ENCODE measurements at regions not wholly inside any gene's neighbourhood (a gene's known extent, or its start where the extent isn't known, plus 50 kb on each side); places are given as distances from the start of the nearest gene placed in this dataset.
"Not testable (repeated sequence)": the region's sequence is repeated elsewhere in the genome, so short reads cannot be mapped to it uniquely, and the experiment has no call there.

GRCh38 chr11:134862105-134862502, 450.1 kb upstream of the B3GAT1 start:
- no peak for DNase-seq

GRCh38 chr11:134861490-134862104, 449.6 kb upstream of the B3GAT1 start:
- no peak overlapping the region for H3K27ac Mint-ChIP-seq
- no peaks in the 10 kb centered on the region for H3K9me3 Mint-ChIP-seq
- no peaks in the 10 kb centered on the region for H3K36me3 Mint-ChIP-seq
- H3K4me3 Mint-ChIP-seq = no peak overlapping the region
- no peaks in the 10 kb centered on the region for H3K4me1 Mint-ChIP-seq
- no peak for ATAC-seq
- H3K27me3 Mint-ChIP-seq = peaks cover 3 to 17% (median 5%) of the 10 kb centered on the region in 5 donors
- DNase-seq = no peak
- POLR2A ChIA-PET = no interaction called here

More at GRCh38 chr11:134862105-134862502, 450.1 kb upstream of the B3GAT1 start:
- Mint-ChIP-seq H3K4me1 (no peaks in the 10 kb centered on the region), H3K27ac (no peak overlapping the region), H3K4me3 (no peak overlapping the region), H3K9me3 (no peaks in the 10 kb centered on the region), H3K27me3 (peaks cover 4 to 21% (median 6%) of the 10 kb centered on the region in 5 donors), H3K36me3 (no peaks in the 10 kb centered on the region)
- POLR2A ChIA-PET = no interaction called here
- no peak for ATAC-seq

GRCh38 chr11:134858783-134859480, 446.9 kb upstream of the B3GAT1 start:
- no peaks in the 10 kb centered on the region for H3K9me3 Mint-ChIP-seq
- no peak for ATAC-seq

GRCh38 chr11:134857035-134857434, 445.0 kb upstream of the B3GAT1 start:
- no peaks in the 10 kb centered on the region for H3K4me1 Mint-ChIP-seq
- DNase-seq (no peak), ATAC-seq (no peak)
- H3K4me3 Mint-ChIP-seq = no peak overlapping the region
- H3K9me3 Mint-ChIP-seq = no peaks in the 10 kb centered on the region
- H3K27ac Mint-ChIP-seq = no peak overlapping the region
- POLR2A ChIA-PET = no interaction called here
- H3K36me3 Mint-ChIP-seq = no peaks in the 10 kb centered on the region
- peaks cover 7 to 34% (median 10%) of the 10 kb centered on the region in 5 donors for H3K27me3 Mint-ChIP-seq

More at GRCh38 chr11:134858783-134859480, 446.9 kb upstream of the B3GAT1 start:
- peak overlapping the region in 1 of 10 donors; percentile 60 for H3K27ac Mint-ChIP-seq
- H3K36me3 Mint-ChIP-seq = no peaks in the 10 kb centered on the region
- H3K4me3 Mint-ChIP-seq = no peak overlapping the region
- POLR2A ChIA-PET = no interaction called here
- H3K4me1 Mint-ChIP-seq = no peaks in the 10 kb centered on the region
- no peak for DNase-seq
- peaks cover 4 to 25% (median 12%) of the 10 kb centered on the region in 5 donors for H3K27me3 Mint-ChIP-seq

GRCh38 chr11:134856056-134856971, 444.3 kb upstream of the B3GAT1 start:
- DNase-seq (no peak), ATAC-seq (no peak)
- Mint-ChIP-seq H3K36me3 (no peaks in the 10 kb centered on the region), H3K27me3 (peaks cover 7 to 34% (median 9%) of the 10 kb centered on the region in 5 donors), H3K27ac (no peak overlapping the region), H3K9me3 (no peaks in the 10 kb centered on the region), H3K4me1 (no peaks in the 10 kb centered on the region), H3K4me3 (no peak overlapping the region)
- POLR2A ChIA-PET = no interaction called here

- ATAC-seq = no peak
- no peak for DNase-seq
- Mint-ChIP-seq H3K4me1 (no peaks in the 10 kb centered on the region), H3K4me3 (no peak overlapping the region), H3K36me3 (no peaks in the 10 kb centered on the region), H3K27ac (no peak overlapping the region), H3K27me3 (peaks cover 6 to 29% (median 9%) of the 10 kb centered on the region in 5 donors), H3K9me3 (no peaks in the 10 kb centered on the region)
- POLR2A ChIA-PET = no interaction called here
Measured at GRCh38 chr11:134853992-134854991, 442.2 kb upstream of the B3GAT1 start.

GRCh38 chr11:134851503-134852224, 439.6 kb upstream of the B3GAT1 start:
- ATAC-seq, POLR2A ChIA-PET, H3K4me3 Mint-ChIP-seq, H3K9me3 Mint-ChIP-seq, H3K27ac Mint-ChIP-seq, H3K36me3 Mint-ChIP-seq, H3K4me1 Mint-ChIP-seq: not testable (repeated sequence)
- DNase-seq = peak in 1 of 10 donors; percentile 53
- H3K27me3 Mint-ChIP-seq = peaks cover 5 to 28% (median 9%) of the 10 kb centered on the region in 5 donors

GRCh38 chr11:134850566-134850965, 438.5 kb upstream of the B3GAT1 start:
- Mint-ChIP-seq H3K36me3 (no peaks in the 10 kb centered on the region), H3K27me3 (peaks cover 2 to 19% (median 6%) of the 10 kb centered on the region in 5 donors), H3K9me3 (no peaks in the 10 kb centered on the region), H3K27ac (no peak overlapping the region), H3K4me3 (no peak overlapping the region), H3K4me1 (no peaks in the 10 kb centered on the region)
- DNase-seq (no peak), ATAC-seq (no peak)
- POLR2A ChIA-PET = no interaction called here

GRCh38 chr11:134849833-134850232, 437.8 kb upstream of the B3GAT1 start:
- no peaks in the 10 kb centered on the region for H3K36me3 Mint-ChIP-seq
- no peaks in the 10 kb centered on the region for H3K4me1 Mint-ChIP-seq
- peaks cover 2 to 22% (median 7%) of the 10 kb centered on the region in 5 donors for H3K27me3 Mint-ChIP-seq
- POLR2A ChIA-PET = no interaction called here
- no peak overlapping the region for H3K27ac Mint-ChIP-seq
- ATAC-seq = no peak
- H3K9me3 Mint-ChIP-seq = no peaks in the 10 kb centered on the region
- no peak for DNase-seq
- no peak overlapping the region for H3K4me3 Mint-ChIP-seq

GRCh38 chr11:134847083-134847715, 435.2 kb upstream of the B3GAT1 start:
- no peak for ATAC-seq
- Mint-ChIP-seq H3K27me3 (peaks cover 0 to 22% (median 14%) of the 10 kb centered on the region in 5 donors), H3K4me1 (no peaks in the 10 kb centered on the region), H3K4me3 (no peak overlapping the region), H3K9me3 (no peaks in the 10 kb centered on the region), H3K27ac (peak overlapping the region in 1 of 10 donors; percentile 20), H3K36me3 (no peaks in the 10 kb centered on the region)
- POLR2A ChIA-PET = no interaction called here
- no peak for DNase-seq

- POLR2A ChIA-PET = no interaction called here
- Mint-ChIP-seq H3K4me1 (no peaks in the 10 kb centered on the region), H3K27ac (no peak overlapping the region), H3K4me3 (no peak overlapping the region), H3K36me3 (no peaks in the 10 kb centered on the region), H3K9me3 (no peaks in the 10 kb centered on the region), H3K27me3 (peaks cover 0 to 29% (median 14%) of the 10 kb centered on the region in 5 donors)
- DNase-seq (no peak), ATAC-seq (no peak)
Measured at GRCh38 chr11:134846328-134847082, 434.5 kb upstream of the B3GAT1 start.
